ENCODE measurements at regions not wholly inside any gene's neighbourhood (a gene's known extent, or its start where the extent isn't known, plus 50 kb on each side); places are given as distances from the start of the nearest gene placed in this dataset.
"Not testable (repeated sequence)": the region's sequence is repeated elsewhere in the genome, so short reads cannot be mapped to it uniquely, and the experiment has no call there.

DNA sequence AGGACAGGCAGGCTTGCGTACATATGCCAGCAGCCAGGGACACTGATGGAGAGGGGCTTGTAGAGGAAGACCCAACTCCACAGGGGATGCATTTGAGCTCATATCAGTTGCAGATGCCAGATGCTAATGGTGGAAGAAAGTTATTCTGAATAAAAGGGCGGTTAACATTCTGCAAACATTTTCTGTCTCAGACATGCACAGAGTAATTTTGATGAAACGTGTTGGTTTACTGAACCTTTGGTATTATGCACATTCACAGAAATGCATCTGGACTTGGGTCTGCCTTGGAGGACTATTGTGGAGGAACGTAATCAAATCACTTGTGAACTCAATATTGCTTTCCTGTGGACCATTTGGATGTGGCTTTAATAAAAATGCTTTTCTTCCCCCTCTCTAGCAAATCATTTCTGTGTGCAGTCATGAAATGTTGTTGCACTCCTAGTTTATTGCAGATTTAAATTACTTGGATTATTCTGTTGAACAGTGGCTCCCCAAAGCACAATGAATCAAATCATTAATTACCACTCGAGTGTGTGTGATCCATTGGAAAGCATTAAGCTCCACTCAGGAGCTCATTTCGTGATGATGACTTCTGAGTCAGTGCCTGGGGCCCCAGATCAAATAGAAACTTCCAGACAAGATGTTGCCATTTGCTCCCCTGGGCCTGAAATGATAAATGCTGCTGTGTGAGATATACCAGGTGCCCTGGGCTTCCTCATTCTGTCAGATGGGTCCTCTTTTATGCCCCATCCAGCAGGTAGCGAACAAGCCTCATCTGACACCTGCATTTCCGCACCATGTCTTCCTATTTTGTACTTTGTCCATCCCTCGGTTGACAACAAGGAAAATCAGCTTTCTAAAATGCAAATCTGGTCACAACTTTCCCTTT, 697.0 kb upstream of the HS6ST1 start:
- DNase-seq: no peak

DNA sequence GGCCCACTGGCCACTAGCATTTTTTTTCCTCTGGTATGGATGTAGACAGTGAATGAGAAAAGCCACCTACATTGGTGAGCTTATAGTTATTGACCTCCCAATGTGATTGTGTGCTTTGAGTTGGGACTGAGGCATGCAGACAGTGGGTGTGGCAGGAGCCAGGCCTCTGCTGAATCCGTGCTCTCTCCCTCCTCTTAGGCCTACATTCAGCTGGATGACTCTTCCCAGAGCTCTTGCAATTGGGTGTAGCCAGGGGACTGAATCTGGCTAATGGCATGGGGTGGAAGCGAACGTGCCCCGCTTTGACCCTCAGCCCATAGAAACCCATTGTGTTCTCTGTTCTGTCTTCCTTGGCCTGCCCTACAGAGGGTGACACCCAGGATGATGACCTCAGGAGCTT, 698.3 kb upstream of the HS6ST1 start:
- DNase-seq: no peak

DNA sequence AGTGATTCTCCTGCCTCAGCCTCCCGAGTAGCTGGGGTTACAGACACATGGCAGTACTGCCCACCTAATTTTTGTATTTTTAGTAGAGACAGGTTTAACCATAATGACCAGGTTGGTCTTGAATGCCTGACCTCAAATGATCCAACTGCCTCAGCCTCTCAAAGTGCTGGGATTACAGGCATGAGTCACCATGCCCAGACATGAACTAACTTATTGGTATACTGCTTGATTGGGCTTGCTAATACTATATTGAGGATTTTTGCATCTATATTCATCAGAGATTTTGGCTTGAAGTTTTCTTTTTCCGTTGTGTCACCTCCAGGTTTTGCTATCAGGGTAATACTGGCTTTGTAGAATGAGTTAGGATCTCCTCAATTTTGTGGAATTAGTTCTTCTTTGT, 706.1 kb upstream of the HS6ST1 start:
- no peak for DNase-seq

DNA sequence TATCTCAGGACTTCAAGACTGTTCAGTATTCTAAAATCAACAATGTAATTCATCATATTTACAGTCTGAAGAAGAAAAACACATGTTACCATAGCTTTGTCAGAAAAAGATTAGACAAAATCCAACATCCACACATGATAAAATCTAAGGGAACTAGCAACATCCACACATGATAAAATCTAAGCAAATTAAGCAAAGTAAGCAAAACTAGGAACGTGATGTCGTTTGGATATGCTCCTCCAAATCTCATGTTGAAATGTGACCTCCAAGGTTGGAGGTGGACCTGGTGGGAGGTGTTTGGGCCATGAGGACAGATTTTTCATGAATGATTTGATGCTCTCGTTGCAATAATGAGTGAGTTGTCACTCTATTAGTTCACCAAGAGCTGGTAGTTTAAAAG, 717.3 kb upstream of the HS6ST1 start:
- no peak for DNase-seq

DNA sequence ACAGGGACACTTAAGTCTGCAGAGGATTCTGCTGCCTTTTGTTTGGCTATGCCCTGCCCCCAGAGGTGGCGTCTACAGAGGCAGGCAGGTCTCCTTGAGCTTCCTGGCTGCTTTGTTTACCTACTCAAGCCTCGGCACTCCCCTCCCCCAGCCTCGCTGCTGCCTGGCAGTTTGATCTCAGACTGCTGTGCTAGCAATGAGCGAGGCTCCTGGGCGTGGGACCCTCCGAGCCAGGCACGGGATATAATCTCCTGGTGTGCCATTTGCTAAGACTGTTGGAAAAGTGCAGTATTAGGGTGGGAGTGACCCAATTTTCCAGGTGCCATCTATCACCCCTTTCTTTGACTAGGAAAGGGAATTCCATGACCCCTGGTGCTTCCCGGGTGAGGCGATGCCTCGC, 725.0 kb upstream of the HS6ST1 start:
- not testable (repeated sequence) for DNase-seq

DNA sequence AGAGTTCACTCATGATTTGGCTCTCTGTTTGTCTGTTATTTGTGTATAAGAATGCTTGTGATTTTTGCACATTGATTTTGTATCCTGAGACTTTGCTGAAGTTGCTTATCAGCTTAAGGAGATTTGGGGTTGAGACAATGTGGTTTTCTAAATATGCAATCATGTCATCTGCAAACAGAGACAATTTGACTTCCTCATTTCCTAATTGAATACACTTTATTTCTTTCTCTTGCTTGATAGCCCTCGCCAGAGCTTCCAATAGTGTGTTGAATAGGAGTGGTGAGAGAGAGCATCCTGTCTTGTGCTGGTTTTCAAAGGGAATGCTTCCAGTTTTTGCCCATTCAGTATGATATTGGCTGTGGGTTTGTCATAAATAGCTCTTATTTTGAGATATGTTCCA, 727.8 kb upstream of the HS6ST1 start:
- not testable (repeated sequence) for DNase-seq

DNA sequence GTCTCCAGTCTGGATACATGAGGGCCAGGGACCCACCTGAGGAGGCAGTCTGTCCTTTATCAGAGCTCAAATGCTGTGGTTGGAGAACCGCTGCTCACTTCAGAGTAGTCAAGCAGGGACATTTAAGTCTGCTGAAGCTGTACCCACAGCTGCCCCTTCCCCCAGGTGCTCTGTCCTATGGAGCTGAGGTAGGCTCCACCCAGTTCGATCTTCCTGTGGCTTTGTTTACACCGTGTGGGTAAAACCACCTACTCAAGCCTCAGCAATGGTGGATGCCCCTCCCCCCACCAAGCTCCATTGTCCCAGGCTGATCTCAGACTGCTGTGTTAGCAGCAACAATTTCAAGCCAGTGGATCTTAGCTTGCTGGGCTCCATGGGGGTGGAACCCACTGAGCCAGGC, 731.4 kb upstream of the HS6ST1 start:
- DNase-seq: no peak

DNA sequence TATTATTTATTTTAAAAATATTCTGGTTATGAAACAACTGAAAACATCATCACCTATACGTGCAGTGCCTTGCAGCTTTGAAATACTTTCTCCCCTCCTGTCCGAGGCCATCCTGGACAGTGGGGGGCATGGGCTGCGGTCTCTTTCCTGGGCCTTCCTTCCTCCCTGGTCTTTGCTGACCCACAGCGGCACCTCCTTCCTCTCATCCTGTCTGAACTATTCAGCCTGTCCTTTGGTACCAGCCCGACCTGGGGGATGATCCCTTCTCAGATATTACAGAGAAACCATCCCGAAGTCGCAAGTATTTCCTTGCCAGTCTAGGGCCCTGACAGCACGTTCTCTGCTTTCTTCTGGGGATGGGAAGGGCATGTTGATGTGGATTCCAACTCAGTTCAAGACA, 736.6 kb upstream of the HS6ST1 start:
- DNase-seq: no peak

DNA sequence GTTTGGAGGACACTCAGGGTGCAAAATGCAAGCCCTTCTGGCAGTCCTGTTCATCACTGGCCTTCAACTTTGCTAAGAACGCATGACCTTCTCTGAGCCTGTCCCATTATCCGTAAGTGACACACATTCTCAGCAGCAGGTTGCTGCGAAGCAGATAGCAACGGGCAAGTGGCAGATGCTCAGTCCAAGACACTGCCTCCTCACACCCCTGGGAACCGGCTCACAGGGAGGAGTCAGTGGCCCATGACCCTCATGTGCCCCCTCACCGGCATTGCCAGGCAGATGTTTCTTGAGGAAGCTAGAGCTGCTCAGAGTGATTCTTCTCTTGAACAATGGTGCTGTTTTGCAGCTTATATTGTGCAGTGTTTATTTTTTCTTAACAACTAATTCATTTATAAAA, 737.2 kb upstream of the HS6ST1 start:
- DNase-seq: no peak

DNA sequence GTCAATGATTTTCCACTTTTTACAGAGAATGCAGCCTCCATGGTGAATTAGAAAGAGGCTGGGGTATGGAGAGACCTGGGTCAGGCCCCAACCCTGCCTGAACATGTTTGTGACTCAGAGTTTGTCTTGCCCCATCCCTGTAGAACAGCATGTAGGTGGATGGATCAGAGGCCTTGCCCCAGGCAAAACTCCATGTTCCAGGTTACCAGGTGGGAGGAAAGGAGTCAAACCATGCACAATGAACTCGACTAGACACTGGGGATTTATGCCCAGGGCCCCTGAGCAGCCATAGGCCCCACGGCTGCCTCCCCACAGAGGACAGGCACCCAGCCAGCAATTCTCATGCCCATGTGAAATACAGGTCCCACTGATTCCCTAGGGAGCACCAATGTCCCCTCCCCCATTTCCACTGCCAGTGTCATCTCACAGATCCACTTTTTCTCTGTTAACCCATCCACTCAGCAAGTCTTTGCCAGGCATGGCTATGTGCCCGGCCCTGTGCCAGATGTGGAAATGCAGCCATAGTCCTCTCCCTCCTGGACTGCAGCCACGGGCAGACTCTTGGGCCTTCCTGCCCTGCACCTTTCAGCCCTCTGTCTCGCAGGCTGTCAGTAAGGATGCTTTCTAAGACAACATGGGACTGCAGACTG, 737.8 kb upstream of the HS6ST1 start:
- peak; percentile 22 for DNase-seq

DNA sequence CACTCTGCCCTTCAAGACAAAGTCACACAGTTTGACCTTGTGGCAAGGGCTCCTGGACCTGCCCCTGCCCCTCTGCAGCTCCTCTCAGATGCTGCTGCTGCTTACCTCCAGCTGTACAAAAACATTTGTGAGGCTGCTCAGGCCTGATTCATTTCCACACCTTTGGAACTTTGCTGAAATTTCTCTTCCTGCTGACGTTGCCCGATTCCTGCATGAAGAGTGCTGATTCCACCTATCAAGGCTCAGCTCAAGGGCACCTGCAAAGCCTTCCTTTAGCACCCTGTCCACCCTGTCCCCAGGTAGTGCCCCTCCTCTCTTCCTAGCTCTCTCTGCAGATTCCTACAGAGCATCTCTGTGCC, 738.3 kb upstream of the HS6ST1 start:
- DNase-seq: no peak

DNA sequence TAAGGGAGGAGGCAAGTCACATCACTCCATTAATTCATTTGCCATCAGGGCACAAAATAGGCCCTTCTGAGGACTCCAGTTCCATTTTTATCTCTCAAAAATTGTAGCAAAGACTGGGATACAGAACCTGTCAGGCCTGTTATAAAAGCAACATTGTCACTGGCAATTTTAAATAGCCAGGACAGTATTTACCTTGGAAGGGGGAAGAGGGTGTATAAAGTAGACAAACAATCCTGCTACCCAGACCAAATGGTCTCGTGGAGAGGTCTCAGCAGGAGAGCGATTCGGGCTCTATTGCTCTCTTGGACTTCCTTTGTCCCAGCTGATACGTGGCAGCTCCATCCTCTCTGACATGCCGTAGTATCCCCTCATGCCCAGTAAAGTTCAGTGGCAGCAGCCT, 740.3 kb upstream of the HS6ST1 start:
- no peak for DNase-seq

DNA sequence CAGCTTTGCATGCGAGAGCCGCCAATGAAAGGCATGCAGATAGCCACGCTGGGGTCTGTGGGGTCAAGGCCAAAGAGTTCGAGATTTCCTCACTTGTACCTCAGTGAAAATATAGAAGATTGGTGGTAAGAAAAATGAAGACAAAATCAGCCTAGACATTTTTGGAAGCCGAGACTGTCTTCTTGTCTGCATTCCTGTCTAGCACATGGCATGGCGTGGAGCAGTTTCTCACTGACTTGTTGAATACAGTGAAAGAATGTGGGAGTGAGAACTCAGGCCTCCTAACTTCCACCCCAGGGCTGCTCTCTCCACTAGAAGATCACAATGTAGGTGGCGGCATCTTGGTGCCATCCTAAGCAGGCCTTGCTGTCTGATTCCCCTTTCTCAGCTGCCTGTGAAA, 740.8 kb upstream of the HS6ST1 start:
- DNase-seq: no peak

DNA sequence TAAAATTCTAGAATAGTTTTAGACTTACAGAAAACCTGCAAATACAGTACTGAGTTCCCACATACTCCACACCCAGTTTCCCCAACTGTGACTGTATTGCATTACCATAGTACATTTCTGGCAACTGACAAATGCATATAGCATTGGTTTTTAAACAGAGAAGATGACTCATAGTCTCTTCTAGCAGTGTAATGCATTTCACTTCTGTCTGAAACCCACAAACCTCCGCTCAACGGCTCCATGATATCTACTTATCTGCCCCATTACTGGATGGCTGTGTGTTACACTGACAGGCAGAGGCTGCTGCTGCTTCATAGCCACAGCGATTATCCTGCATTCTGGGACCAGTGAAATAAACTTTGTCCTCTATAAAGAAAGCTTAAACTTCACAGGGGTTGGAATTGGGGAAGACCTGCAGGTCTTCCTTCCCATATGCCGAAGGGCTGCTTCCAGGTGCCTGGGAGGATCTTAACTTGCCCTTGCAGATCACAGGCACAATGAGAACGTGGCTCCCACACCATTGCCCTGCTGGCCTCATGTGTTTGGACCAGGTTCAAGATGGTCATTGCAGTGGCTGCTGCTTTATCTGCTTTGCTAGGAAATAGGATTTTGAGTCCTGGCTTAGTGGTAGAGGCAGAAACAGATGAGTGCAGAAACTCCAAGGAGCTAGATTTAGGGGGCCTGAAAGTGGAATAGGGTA, 742.6 kb upstream of the HS6ST1 start:
- peak; percentile 21 for DNase-seq

DNA sequence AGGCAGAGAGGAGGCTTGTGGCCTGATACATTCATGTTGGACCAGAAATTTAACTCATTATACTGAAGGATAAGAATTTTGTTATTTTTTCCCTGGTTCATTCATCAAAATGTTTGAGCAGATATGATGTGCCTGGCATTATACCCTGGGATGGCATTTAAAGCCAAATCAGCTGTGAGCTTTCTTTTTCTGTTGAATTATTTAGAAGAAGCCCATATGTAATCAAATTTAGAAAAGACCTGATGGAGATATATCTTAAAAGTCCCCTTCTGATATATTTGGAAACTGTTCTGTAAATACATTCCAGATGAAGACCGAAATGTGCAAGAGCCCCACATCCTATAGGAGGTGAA, 743.1 kb upstream of the HS6ST1 start:
- no peak for DNase-seq

DNA sequence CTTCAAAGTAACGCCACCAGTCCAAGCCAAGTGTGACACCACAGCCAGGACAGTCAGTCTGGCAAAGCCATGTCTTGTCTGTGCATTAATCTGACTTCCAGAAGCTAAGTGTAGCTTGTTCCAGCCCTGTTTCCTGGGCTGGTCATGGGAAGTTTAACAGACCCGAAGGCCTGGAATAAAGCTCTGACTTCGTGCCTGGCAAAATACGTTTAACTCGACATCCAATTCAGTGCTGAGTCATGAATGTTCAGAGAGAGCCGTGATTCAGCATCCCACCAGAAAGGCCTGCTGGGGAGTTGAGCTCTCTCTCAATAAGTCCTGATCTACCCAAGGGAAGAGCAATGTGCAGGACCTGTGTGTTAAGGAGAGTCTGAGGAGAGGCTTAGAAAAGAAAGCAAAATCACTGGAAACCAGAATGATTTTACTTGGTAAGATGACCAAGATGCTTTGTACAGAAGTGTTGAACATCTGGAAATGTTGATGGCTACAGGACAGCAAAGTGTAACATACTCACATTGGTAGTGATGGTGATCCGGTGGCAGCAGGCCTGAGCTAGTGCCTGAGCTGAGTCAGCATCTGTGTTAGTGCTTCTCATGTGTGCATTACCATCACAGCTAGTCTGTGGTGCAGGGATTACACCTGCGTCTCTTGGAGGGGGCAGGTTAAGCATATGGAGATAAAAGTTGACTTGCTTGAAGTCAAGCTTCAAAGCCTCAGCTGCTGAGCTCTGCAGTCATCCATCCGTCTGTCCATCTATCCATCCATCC, 743.7 kb upstream of the HS6ST1 start:
- DNase-seq: no peak

DNA sequence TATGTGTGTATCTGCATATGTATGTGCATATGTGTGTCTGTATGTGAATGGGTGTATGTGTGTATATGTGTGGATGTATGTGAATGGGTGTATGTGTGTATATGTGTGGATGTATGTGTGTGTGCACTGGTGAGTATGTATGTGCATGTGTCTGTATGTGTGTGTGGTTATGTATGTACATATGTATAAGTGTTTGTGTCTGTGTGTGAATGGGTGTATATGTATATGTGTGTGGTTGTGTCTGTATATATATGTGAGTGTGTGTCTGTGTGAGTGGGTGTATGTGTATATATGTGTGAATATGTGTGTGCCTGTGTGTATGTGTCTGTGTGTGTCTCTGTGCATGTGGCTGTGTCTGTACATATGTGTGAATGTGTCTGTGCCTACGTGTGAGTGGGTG, 748.4 kb upstream of the HS6ST1 start:
- no peak for DNase-seq

DNA sequence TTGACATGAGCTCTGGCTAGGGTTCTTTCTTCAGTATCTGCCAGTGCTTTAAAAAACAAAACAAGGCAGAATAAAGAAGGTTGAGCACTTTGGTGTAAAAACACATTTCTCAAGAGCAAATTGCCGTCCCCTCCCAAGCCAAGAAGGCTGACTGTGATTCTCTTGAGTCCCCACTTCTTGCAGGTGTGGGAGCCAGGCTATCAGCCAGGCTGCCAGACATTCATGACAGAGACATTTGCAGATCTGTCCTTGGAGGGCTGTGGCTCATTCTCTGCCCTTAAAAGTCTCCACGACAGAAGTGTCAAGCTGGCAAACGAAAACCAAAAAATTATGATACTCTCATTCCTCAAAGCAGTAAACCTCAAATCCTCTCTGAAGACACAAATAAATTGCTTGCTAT, 749.3 kb upstream of the HS6ST1 start:
- no peak for DNase-seq

DNA sequence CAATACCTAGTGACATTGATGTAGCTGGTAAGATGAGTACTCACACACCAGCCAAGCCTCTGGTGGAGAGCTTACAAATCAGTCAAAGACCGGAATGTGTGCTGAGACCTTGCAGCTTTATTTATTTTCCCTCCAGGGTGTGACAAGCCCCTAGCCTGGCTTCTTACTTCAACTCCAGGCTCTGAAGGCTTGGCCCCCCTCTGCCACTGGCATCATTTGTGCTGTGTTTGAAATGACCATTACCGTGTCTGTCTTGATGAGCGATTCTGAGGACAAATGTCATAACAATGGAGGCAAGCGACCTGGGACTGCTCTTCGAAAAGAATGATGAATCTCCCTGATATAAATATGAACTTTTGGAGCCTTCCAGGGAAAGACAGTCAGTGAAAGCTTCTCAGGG, 749.9 kb upstream of the HS6ST1 start:
- DNase-seq: no peak

DNA sequence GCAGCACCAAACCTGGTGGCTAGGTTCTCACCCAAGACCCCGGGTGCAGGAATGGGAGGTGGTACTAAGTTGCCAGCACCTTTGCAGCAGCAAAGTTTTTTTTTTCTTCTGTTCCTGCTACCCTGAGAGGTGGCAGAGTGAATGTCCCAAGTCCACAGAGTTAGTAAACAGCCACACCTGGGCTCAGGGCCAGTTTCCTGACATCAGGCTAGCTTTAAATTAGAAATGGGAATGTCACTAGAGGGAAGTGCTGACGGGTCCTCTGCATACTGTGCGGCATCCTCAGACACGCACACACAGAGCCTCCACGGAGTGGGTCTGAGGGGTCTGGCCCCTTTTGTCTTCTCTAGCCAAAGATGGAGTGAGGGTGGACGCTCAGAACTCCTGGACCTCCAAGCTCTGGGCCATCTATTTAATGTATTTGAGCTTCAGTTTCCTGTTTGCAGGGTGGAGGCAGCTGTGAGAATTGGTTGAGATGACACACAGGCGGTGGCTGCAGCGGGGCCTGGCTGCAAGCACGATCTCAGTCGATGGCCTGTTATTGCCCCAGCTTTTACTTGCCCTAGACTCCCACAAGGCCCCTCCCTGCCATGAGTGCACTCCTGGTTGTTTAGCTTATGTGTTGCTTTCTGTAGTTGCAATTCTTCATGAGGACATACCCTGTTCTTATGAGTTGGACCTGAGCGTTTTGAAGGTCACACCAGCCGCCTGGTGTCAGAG, 751.4 kb upstream of the HS6ST1 start:
- DNase-seq: no peak

DNA sequence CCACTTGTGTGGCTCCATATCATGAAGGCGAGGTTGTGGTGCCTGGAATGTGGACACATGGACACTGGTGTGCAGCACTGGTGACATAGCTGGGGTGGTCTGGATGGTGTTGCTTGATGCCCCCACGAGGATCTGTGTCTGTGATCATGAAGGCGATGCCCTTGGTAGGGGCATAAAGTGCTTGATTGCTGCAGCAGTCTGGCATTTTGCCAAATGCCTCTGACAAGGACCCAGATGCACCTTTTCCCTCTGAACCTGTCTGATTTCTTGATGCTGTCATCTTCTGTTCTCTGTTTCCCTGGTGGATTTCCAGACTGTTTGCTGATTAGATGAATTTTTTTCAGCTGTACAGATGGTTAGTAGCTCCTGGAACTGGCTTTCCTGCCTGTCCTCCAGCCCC, 752.0 kb upstream of the HS6ST1 start:
- DNase-seq: no peak

DNA sequence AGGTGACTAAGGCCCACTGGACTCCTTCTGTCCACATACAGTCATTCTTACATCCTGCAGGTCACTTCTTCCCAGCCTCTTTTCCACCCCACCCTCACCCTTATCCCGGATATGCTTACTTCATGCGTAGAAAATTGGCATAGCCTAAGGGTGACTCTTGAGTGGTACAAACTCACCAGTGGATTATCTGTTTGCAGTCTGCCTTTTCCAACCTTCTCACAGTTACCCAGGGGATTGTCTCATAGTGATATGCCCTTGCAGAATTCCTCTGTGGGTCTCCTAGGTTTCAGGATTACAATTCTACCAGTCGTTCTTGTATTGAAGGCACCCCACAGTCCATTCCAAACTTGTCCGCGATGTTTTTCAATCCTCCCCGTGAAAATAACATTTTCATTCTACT, 752.9 kb upstream of the HS6ST1 start:
- DNase-seq: no peak

Measured in tongue (tissue), 1 donor.